GM19238 (cell line): ENCODE measurements at regions not wholly inside any gene's neighbourhood (a gene's known extent, or its start where the extent isn't known, plus 50 kb on each side); places are given as distances from the start of the nearest gene placed in this dataset.

ENCODE experiments used
- DNase-seq: peaks from one replicate; pipeline ENCODE4 v3.0.0; 2011; ENCODE audit warnings: low spot score; ENCODE audit not compliant: insufficient read length

- DNase-seq: no peak
Observed at GRCh38 chr5:124279146-124279876, 467.1 kb downstream of the ZNF608 start.

GRCh38 chr5:124278636-124279035, 467.8 kb downstream of the ZNF608 start:
- no peak for DNase-seq

- DNase-seq: no peak
Observed at GRCh38 chr5:124277767-124278545, 468.5 kb downstream of the ZNF608 start.

GRCh38 chr5:124276166-124276565, 470.3 kb downstream of the ZNF608 start:
- no peak for DNase-seq

- DNase-seq: no peak
Observed at GRCh38 chr5:124274949-124275348, 471.5 kb downstream of the ZNF608 start.

- no peak for DNase-seq
Observed at GRCh38 chr5:124264499-124264898, 481.9 kb downstream of the ZNF608 start.

- no peak for DNase-seq
Observed at GRCh38 chr5:124263680-124264491, 482.6 kb downstream of the ZNF608 start.

GRCh38 chr5:124262991-124263571, 483.4 kb downstream of the ZNF608 start:
- no peak for DNase-seq

- DNase-seq: no peak
Observed at GRCh38 chr5:124262470-124262869, 484.0 kb downstream of the ZNF608 start.

GRCh38 chr5:124261848-124262247, 484.6 kb downstream of the ZNF608 start:
- no peak for DNase-seq

- no peak for DNase-seq
Observed at GRCh38 chr5:124260921-124261515, 485.4 kb downstream of the ZNF608 start.

- DNase-seq: no peak
Observed at GRCh38 chr5:124259017-124259416, 487.4 kb downstream of the ZNF608 start.

- no peak for DNase-seq
Observed at GRCh38 chr5:124257048-124257447, 489.4 kb downstream of the ZNF608 start.

GRCh38 chr5:124253203-124253810, 493.1 kb downstream of the ZNF608 start:
- no peak for DNase-seq

GRCh38 chr5:124252747-124253146, 493.7 kb downstream of the ZNF608 start:
- no peak for DNase-seq

GRCh38 chr5:124252191-124252638, 494.2 kb downstream of the ZNF608 start:
- no peak for DNase-seq

- DNase-seq: no peak
Observed at GRCh38 chr5:124245276-124245675, 501.2 kb downstream of the ZNF608 start.

GRCh38 chr5:124240732-124241131, 505.7 kb downstream of the ZNF608 start:
- no peak for DNase-seq

GRCh38 chr5:124239572-124239971, 506.9 kb downstream of the ZNF608 start:
- no peak for DNase-seq

- no peak for DNase-seq
Observed at GRCh38 chr5:124238350-124238749, 508.1 kb downstream of the ZNF608 start.
